GM19023 (cell line): ENCODE measurements at regions not wholly inside any gene's neighbourhood (a gene's known extent, or its start where the extent isn't known, plus 50 kb on each side); places are given as distances from the start of the nearest gene placed in this dataset.
"Not testable (repeated sequence)": the region's sequence is repeated elsewhere in the genome, so short reads cannot be mapped to it uniquely, and the experiment has no call there.

ENCODE experiments used
- ATAC-seq: cut with Tn5 transposase; IDR thresholded peaks from one replicate; pipeline ENCODE4 v1.9.1; 2021; ENCODE audit warnings: mild to moderate bottlenecking, moderate library complexity; ENCODE audit not compliant: unreplicated experiment

GRCh38 chr5:45893309-45893708 is 197.1 kb upstream of the HCN1 start:
- no peak for ATAC-seq

DNA sequence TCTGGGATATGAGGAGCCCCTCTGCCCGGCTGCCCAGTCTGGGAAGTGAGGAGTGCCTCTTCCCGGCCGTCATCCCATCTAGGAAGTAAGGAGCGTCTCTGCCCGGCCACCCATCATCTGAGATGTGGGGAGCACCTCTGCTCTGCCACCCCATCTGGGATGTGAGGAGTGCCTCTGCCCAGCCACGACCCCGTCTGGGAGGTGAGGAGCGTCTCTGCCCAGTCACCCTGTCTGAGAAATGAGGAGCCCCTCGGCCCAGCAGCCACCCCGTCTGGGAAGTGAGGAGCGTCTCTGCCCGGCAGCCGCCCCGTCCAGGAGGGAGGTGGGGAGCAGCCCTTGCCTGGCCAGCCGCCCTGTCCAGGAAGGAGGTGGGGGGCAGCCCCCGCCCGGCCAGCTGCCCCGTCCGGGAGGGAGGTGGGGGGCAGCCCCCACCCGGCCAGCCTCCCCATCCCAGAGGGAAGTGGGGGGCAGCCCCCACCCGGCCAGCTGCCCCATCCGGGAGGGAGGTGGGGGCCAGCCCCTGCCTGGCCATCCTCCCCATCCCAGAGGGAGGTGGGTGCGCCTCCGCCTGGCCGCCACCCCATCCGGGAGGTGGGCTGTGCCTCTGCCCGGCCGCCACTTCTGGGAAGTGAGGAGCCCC is 194.4 kb upstream of the HCN1 start:
- ATAC-seq: not testable (repeated sequence)

GRCh38 chr5:45862763-45863162 is 166.6 kb upstream of the HCN1 start:
- no peak for ATAC-seq

DNA sequence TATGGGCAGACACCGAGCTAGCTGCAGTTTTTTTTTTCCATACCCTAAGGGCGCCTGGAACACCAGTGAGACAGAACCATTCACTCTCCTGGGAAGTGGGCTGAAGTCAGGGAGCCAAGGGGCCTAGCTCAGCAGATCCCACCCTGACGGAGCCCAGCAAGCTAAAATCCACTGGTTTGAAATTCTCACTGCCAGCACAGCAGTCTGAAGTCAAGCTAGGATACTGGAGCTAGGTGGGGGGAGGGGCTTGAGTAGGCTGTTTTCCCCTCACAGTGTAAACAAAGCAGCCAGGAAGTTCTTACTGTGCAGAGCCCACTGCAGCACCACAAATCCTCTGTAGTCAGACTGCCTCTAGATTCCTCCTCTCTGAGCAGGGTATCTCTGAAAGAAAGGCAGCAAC is 151.7 kb upstream of the HCN1 start:
- no peak for ATAC-seq

GRCh38 chr5:45826055-45826454 is 129.9 kb upstream of the HCN1 start:
- ATAC-seq: no peak

GRCh38 chr5:45800331-45800730 is 104.2 kb upstream of the HCN1 start:
- ATAC-seq: no peak

DNA sequence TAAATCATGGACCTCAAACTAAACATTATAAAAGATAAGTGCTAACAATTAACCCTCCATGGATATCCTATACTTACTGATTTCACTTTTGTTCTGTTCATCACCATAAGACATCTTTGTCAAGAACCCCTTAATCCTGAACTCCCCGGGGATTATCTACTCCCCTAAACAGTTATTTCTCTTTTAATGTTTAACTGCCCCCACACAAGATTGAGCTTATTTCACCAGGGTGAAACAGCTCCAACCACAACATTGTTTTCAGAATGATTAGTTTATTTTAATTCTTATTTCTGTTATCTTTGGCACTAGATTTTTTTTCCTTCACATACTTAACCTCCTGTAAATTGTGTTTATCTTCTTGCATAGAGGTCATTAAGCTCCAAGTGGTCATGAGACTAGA is 103.2 kb upstream of the HCN1 start:
- no peak for ATAC-seq

DNA sequence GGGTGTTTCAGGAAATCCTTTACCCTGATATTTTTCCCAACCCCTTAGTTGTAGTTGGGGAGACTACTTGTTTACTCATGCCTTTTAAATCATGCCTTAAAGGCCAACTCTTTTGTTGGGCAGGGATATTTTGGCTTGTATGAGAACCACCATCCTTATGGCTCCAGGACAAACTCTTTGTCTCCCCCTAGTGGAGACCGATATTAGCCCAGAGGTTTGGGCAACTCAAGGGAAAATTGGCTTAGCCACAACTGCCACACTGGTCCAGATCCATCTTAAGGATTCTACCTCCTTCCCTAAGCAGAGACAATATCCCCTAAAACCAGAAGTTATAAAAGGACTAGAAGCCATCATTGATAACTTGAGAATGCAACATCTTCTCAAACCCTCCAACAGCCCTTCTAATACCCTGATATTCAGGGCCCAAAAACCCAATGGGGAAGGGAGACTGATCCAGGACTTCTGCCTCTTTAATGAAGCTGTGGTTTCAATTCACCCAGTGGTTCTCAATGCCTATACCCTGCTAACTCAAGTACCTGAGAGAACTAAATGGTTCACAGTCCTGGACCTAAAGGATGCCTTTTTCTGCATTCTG is 100.9 kb upstream of the HCN1 start:
- no peak for ATAC-seq

- no peak for ATAC-seq
These were observed 99.3 kb upstream of the HCN1 start for GRCh38 chr5:45795458-45795857.

- ATAC-seq: peak; percentile 83
These were observed 97.7 kb upstream of the HCN1 start for GRCh38 chr5:45793638-45794532.

DNA sequence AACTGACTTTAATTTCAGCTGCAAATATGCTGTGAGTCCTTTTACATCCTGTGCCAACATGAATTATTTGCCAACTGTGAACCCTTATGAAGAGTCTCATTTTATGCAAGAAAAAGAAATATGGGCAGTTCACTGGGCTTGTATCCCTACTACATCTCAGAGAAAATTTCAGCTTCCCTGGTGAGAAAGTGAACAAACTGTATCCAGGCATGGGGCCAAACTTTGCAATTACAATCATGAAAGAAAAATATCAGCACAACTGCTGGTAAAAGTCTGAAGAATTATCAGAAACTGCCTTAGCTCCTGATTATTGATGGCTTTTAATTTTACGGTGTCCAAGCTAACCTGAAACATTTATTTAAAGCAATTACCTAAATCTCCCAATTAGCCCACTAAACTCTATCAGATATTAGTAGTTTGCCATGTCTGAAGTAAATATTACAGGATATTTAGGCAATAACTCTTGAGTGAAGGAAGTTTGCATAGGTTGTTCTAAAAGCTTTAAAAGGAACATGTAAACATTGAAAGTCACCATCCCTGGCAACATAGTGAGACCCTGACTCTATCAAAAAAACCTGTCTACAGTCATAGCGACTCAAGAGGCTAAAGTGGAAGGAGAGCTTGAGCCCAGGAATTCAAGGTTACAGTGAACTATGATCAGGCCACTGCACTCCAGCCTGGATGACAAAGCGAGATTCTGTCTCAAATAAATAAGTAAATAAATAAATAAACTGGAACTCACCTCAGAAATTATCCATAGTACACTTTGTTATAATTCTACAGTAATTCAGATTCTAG is 83.9 kb upstream of the HCN1 start:
- ATAC-seq: no peak

DNA sequence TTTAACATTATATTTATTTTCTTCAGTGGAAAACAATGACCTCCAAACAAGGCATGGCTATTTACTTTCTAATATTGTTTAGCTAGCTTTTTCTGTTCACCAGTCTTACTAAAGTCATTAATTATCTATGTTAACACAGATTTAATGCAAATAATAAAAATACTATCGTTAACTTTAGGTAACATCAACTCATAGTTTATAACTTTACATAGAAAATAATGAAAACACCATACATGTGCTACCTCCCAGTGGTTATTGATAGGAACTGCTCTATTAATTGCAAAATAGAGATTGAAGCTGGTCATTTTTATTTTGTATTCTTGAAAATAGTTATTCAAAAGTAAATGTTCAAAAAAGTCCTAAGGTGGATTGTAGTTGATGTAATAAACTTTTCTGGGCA is 78.3 kb upstream of the HCN1 start:
- ATAC-seq: no peak

DNA sequence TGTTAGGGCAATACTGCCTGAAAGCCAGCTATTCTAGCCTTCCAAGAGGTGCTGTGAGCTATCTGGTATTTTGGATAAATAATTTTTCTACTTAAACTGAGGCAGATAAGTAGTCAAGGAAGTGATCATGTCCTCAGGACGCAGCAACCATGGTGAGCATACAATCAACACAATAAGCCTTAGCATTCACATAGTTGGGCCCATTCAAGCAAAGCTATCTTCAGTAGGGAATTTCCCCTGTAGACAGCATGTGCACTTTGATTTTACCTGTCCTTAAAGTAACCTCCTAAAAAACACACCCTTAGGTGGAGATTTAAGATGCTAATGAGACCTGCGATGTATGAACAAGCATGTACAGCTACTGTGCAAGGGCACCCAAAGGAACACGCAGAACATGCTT is 76.2 kb upstream of the HCN1 start:
- ATAC-seq: no peak

DNA sequence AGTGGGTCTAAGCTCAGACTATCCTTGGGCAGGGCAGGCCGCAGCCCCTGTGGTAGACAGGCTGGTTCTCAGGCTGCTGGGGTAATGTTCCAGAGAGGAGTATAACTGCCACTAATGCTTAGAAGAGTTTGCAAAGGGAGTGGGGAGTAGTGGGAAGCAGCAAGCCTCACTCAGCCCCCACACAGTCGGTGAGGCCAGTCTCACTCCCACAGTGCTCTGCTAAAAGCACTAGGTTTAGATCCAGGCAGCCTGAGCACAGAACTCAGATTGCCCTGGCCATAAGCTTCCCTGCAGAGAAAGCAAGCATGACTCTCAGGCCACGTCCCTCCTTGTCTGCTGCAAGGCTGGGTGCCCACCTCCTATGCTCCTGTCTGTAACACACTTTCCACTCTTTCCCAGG is 69.4 kb upstream of the HCN1 start:
- no peak for ATAC-seq

GRCh38 chr5:45750574-45750973 is 54.4 kb upstream of the HCN1 start:
- ATAC-seq: no peak

DNA sequence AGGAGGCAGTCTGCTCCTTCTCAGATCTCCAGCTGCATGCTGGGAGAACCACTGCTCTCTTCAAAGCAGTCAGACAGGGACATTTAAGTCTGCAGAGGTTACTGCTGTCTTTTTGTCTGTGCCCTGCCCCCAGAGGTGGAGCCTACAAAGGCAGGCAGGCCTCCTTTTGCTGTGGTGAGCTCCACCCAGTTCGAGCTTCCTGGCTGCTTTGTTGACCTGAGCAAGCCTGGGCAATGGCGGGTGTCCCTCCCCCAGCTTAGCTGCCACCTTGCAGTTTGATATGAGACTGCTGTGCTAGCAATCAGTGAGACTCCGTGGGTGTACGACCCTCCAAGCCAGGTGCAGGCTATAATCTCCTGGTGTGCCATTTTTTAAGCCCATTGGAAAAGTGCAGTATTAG is 52.3 kb upstream of the HCN1 start:
- ATAC-seq: not testable (repeated sequence)
